Stomach (tissue), 8 donors: ENCODE measurements at regions not wholly inside any gene's neighbourhood (a gene's known extent, or its start where the extent isn't known, plus 50 kb on each side); places are given as distances from the start of the nearest gene placed in this dataset.

Experiments used
- DNase-seq, 2 donors: peaks; one replicate each; pipeline versions ENCODE4 v3.0.0 to v3.0.0-alpha.2; 2013 to 2019
- H3K27ac ChIP-seq, 5 donors: fragments of 200-600 bp in 4 of 5; sonication (generic) in 4 of 5; one replicate each; pipeline ENCODE4 v1.5.1; 2013 to 2019; ENCODE audit warnings: mild to moderate bottlenecking in 1 of 5, moderate library complexity in 1 of 5
- H3K27me3 ChIP-seq, 3 donors: fragments of 200-600 bp; sonication (generic); one replicate each; pipeline ENCODE4 v1.5.1; 2017 to 2019; ENCODE audit warnings: mixed run types in 1 of 3
- H3K36me3 ChIP-seq, 4 donors: fragments of 200-600 bp; sonication (generic); 1 replicate in 3 of 4; 2 replicates in 1 of 4; pipeline ENCODE4 v1.5.1; 2016 to 2019
- H3K4me1 ChIP-seq, 4 donors: fragments of 200-600 bp; sonication (generic); one replicate each; pipeline ENCODE4 v1.5.1; 2016 to 2019
- H3K4me3 ChIP-seq, 4 donors: fragments of 200-600 bp; sonication (generic) in 3 of 4; one replicate each; pipeline ENCODE4 v1.5.1; 2016 to 2019; ENCODE audit warnings: mild to moderate bottlenecking in 1 of 4
- H3K9me3 ChIP-seq, 4 donors: fragments of 200-600 bp; sonication (generic); one replicate each; pipeline ENCODE4 v1.5.1; 2016 to 2019
- CTCF ChIP-seq, 7 experiments: fragments of 450-650 bp in 4 of 7; fragments of 200-600 bp in 3 of 7; sonication (generic) in 3 of 7; IDR thresholded peaks; one replicate each; pipeline ENCODE4 v1.5.1; 2016 to 2019; ENCODE audit warnings: antibody characterized with exemption in 7 of 7, control low read depth in 2 of 7, mild to moderate bottlenecking in 1 of 7
- EP300 ChIP-seq: sonication (generic); formaldehyde crosslinking; IDR thresholded peaks from one replicate; pipeline ENCODE4 v1.6.1; 2017; ENCODE audit warnings: antibody characterized with exemption
- POLR2A ChIP-seq, 4 donors: fragments of 450-650 bp; IDR thresholded peaks; one replicate each; pipeline ENCODE4 v1.6.1; 2016; ENCODE audit warnings: antibody characterized with exemption in 4 of 4, control low read depth in 2 of 4, mild to moderate bottlenecking in 1 of 4, moderate library complexity in 1 of 4
- POLR2AphosphoS5 ChIP-seq, 3 donors: sonication (generic); formaldehyde crosslinking; IDR thresholded peaks; one replicate each; pipeline ENCODE4 v1.6.1; 2016; ENCODE audit warnings: antibody characterized with exemption in 3 of 3
- WGBS, 5 donors: extraction: QIAGEN DNeasy Blood & Tissue Kit in 3 of 5; methylation state at CpG; one replicate each; pipeline versions ENCODE4 v1.1.5 to v1.1.7; 2013 to 2018; 5-methylcytosine and 5-hydroxymethylcytosine counted together
- intact Hi-C: fragments of 100-400 bp; cut with DNase I; formaldehyde crosslinking; loops from one replicate; pipeline ENCODE4 v1.15.1; 2023; ENCODE audit warnings: low total_unique reads
- donor health status: healthy with polysubstance abuse.
- donor health status: Bipolar disorder and iron deficiency.
- donor health status: healthy.

GRCh38 chr14:27242874-27243273, 645.0 kb upstream of the NOVA1 start:
- no peaks in the 10 kb centered on the region for H3K4me1 ChIP-seq
- no peaks in the 10 kb centered on the region for H3K27me3 ChIP-seq
- no peaks in the 10 kb centered on the region for H3K9me3 ChIP-seq
- TF ChIP-seq POLR2A (IDR thresholded peaks at IDR 0.05) (no peak), CTCF (IDR thresholded peaks at IDR 0.05) (no peak), EP300 (no peak), POLR2AphosphoS5 (IDR thresholded peaks at IDR 0.05) (no peak)
- 47 to 65% (median 62%) methylated on average over 3 of the region's 3 CpGs for WGBS, 5 donors
- DNase-seq, result no peak
- H3K36me3 ChIP-seq, result no peaks in the 10 kb centered on the region
- intact Hi-C loops, result no loop called here
- H3K27ac ChIP-seq, result no peak overlapping the region
- no peak overlapping the region for H3K4me3 ChIP-seq

GRCh38 chr14:27243365-27243764, 645.5 kb upstream of the NOVA1 start:
- Histone ChIP-seq H3K9me3 (peaks cover 0 to 4% (median 1%) of the 10 kb centered on the region in 4 donors), H3K4me3 (no peak overlapping the region), H3K27ac (no peak overlapping the region), H3K36me3 (no peaks in the 10 kb centered on the region), H3K4me1 (no peaks in the 10 kb centered on the region), H3K27me3 (no peaks in the 10 kb centered on the region)
- TF ChIP-seq POLR2A (IDR thresholded peaks at IDR 0.05), result no peak
- no peak for TF ChIP-seq EP300
- TF ChIP-seq POLR2AphosphoS5 (IDR thresholded peaks at IDR 0.05), result no peak
- TF ChIP-seq CTCF (IDR thresholded peaks at IDR 0.05), result no peak
- intact Hi-C loops, result no loop called here
- WGBS, 5 donors, result 80 to 95% (median 88%) methylated on average over 2 of the region's 2 CpGs
- DNase-seq, result no peak

GRCh38 chr14:27245947-27246346, 648.1 kb upstream of the NOVA1 start:
- no peak overlapping the region for H3K4me3 ChIP-seq
- no peak overlapping the region for H3K27ac ChIP-seq
- H3K4me1 ChIP-seq, result no peaks in the 10 kb centered on the region
- intact Hi-C loops, result no loop called here
- 74 to 83% (median 79%) methylated on average over 6 of the region's 6 CpGs for WGBS, 5 donors
- DNase-seq, result no peak
- no peaks in the 10 kb centered on the region for H3K27me3 ChIP-seq
- H3K9me3 ChIP-seq, result peaks cover 0 to 6% (median 3%) of the 10 kb centered on the region in 4 donors
- TF ChIP-seq EP300 (no peak), CTCF (IDR thresholded peaks at IDR 0.05) (no peak), POLR2A (IDR thresholded peaks at IDR 0.05) (no peak), POLR2AphosphoS5 (IDR thresholded peaks at IDR 0.05) (no peak)
- no peaks in the 10 kb centered on the region for H3K36me3 ChIP-seq

GRCh38 chr14:27253966-27254365, 656.1 kb upstream of the NOVA1 start:
- H3K27ac ChIP-seq, result no peak overlapping the region
- intact Hi-C loops, result no loop called here
- no peaks in the 10 kb centered on the region for H3K9me3 ChIP-seq
- no peak for TF ChIP-seq EP300
- TF ChIP-seq POLR2AphosphoS5 (IDR thresholded peaks at IDR 0.05), result no peak
- TF ChIP-seq POLR2A (IDR thresholded peaks at IDR 0.05), result no peak
- no peak for TF ChIP-seq CTCF (IDR thresholded peaks at IDR 0.05)
- DNase-seq, result peak in 1 of 2 donors; percentile 14
- no peaks in the 10 kb centered on the region for H3K36me3 ChIP-seq
- no peak overlapping the region for H3K4me3 ChIP-seq
- WGBS, 5 donors, result 60 to 77% (median 66%) methylated on average over 4 of the region's 4 CpGs
- no peaks in the 10 kb centered on the region for H3K27me3 ChIP-seq
- no peaks in the 10 kb centered on the region for H3K4me1 ChIP-seq
